Myocyte (in vitro differentiated cells): ENCODE measurements at regions not wholly inside any gene's neighbourhood (a gene's known extent, or its start where the extent isn't known, plus 50 kb on each side); places are given as distances from the start of the nearest gene placed in this dataset.

Experiments
- DNase-seq: peaks from one replicate; pipeline ENCODE4 v3.0.0-alpha.2; 2012; ENCODE audit warnings: low read depth

DNA sequence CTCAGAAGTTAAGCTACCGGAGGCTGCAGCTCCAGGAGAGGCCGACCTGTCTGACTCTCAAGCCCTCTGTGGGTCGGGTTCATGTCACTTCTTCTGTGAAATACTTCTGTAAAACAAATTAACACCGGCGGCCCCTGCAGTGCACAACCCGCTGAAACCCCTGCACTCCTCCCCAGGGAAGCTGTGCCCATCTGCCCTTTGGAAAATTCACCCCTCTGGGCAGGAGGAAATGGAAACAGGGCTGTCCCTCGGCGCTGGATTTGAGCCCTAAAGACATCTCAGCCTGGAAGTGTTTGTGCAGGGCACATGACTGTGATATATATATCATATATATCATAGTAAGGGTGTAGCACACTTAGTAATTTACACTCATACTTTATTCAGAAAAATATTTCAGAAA, 415.3 kb downstream of the IRS2 start:
- no peak for DNase-seq

DNA sequence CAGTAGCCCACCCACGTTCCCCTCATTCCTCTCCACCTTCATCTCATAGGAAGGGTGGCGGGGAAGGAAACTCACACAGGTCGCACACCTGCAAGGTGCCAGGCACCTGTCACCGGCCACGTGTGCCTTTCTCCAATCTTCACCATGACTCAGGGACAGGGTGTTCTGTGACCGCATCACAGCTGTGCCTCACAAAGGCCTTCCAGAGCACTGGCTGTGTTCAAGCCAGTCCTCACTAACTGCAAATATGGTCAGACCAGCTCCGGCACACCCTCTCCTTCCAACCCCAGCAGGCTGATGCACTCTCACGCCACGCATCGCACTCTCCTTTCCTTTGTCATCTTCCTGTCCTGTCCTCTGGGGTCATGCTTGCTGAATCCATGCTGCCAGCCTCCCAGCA, 415.9 kb downstream of the IRS2 start:
- DNase-seq = peak; percentile 27

DNA sequence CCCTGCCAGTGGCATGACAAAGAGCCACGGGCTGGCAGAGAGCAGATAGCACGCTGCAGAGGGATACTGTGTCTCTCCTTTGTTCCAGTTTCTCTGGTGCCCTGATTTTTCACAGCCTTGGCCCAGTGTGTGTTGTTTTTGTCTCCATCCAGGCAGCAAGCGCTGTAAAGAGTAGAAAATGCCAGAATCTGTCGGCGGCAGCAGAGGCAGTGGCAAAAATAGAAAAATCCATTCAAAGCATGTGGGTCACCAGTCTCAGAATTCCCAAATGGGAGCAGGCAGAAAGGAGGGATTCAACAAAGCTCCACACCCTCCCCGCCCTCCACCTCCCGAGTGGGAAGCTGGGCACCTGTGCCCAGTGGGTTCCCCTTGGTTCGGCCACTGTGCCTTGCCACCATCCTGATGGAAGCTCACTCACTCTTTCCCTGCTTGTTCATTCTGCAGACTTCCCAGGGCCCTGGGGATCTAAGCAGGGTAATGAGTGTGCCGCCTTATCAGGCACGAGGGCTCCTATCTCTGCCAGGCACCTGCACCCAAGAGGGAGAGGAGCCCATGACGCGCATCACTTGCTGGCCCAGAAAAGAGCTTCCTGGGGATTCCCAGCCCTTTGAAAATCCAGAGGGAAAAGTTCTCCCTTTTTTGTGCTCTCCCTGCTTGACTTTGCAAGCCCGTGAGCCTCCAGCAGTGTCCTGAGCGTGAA, 416.9 kb downstream of the IRS2 start:
- DNase-seq = no peak

DNA sequence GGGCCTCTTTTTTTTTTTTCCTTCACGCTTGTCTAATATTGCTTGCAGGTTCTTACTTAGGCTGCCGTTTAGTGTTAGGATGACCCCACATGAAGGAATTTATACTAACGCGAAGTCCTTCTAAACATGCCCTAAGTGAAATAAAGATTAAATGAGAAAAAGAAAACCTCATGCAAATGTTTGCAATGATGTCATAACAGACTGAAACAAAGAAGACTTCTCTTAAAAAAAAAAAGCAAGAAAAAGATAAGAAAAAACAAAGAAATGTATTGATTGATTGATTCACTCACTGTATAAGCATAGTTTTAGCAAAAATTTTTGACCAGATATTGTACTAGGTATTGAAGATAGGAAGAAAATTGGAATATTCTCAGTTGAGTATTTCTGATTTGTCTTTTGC, 418.2 kb downstream of the IRS2 start:
- no peak for DNase-seq

DNA sequence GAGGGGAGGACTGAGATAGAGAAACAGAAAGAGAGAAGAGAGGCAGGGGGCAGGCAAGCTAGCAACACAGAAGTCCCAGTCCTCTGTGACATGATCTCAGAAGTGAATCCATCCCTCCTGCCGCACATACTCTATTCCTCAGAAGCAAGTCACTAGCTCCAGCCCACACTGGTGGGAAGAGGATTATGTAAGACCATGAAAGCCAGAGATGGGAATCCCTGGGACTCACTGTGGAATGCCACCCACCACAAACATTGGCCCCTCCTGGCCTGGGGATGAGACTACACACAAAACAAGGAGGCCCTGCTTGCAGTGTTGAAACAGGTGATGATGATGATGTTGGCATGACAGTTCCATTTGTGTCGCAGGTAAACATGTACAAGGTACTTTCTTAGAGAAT, 419.9 kb downstream of the IRS2 start:
- peak; percentile 6 for DNase-seq

DNA sequence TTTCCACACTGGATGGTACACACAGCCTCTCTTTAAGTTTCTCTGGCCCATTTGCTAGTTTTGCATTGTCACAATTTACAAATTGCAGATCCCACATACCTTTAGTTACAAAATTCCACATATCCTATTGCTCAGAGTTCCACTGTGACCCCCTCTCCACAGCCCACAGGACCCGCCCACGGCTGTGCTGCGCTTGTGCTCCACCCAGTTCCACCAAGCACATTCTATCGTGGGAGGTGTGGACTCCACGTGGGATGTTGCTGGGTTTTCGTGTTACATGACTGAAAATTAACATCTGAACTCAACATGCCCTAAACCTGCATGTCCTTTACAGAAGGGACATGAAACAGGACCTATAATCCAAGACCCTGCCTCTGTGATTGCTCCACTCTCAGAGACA, 423.0 kb downstream of the IRS2 start:
- no peak for DNase-seq

DNA sequence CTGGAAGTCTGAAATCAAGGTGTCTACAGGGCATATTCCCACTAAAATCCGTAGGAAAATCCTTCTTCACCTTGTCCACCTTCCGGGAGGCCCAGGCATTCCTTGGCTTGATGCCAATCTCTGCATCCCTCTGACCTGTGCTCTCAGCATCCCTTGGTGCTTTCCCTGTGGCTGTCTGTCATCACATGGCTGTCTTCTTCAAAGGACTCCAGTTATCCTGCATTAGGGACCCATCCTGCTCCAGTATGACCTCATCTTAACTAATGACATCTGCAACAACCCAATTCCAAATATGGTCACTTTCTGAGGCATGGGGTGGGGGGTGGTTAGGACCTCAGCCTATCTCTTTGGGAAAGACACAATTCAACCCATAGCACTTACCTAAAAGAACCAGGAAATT, 423.8 kb downstream of the IRS2 start:
- DNase-seq = no peak

DNA sequence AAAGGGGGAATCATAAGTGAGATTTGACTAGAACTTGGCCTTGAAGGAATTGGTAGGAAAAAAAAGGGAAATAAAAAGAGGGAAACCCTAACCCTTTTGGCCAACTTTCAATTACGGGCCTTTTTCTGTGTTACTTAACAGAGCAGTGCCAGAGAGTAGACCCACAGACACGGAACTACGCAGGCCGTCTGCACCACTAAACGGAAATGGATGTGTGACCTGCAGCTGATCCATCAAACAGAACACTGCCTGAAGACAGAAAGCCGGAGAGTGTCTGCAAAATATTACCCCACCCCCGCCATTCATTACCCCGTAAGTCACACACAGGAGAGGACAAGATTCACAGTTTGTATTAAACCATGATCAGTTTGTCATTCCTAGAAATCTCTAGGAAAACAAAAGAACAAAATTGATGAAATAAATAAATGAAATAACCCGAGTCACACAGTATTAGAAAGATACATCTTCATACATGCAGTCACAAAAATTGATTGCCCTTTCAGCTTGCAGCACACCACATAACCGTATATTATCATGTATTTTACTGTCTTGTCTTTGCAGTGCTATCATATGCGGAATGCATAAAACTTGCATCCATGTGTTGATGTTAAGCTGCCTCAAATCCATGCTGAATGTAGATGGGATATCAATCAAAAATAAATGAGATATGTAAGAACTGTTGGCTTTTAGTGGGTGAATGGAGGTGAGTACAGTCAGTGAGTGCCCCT, 424.7 kb downstream of the IRS2 start:
- no peak for DNase-seq

DNA sequence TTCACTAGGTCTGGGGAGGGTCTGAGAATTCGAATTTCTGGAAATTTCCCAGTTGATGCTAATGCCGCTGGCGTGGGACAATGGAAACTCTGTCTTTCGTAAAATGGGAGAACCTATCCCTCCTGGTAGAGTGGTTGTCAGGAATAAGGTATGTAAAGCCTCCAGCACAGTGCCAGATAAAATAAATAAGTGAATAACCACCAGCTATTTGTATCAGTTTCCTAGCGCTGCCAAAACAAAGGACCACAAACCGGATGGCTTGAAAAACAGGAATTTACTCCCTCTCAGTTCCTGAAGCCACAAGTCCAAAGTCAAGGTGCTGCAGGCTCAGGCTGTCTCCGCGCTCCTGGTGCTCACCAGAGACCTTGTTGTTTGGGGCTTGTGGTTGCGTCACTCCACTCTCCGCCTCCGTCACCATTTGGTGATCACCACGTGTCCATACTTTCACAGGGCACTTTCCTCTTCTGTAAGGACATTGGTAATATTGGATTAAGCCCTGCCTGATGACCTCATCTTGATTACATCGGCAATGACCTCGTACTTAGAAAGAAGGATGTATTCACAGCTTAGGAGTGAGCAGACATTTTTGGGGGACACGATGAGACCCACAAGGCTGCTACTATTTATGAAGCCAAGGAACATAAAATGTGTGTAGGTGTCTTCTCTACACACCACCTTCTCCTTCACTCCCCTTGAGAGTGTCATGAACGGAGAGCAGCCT, 428.5 kb downstream of the IRS2 start:
- DNase-seq = no peak

DNA sequence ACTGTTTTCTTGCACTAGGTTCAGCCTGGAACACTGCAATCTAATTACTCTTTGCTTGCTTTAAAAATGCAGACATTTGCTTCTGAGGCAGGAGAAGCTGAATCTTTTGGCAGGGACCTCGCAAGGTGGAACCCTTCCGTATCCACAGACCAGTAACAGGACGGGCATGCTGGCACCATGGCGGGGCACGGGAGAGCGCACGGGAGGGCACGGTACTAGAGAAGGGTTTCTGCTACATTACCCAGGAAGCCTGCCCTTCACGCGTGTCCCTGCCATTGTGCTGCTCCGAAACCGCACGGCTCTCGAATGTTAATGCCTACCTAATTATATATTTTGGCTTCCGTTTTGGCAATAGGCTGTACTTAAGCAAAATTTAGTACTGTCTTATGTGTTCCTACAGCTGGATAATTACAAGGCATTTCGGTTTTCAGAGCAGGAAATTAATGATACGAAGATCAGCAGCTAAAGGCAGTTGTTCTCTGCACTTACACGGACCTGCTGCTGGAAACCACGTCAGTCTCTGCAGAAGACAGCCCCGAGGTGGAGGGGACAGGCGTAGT, 430.4 kb downstream of the IRS2 start:
- DNase-seq = no peak

DNA sequence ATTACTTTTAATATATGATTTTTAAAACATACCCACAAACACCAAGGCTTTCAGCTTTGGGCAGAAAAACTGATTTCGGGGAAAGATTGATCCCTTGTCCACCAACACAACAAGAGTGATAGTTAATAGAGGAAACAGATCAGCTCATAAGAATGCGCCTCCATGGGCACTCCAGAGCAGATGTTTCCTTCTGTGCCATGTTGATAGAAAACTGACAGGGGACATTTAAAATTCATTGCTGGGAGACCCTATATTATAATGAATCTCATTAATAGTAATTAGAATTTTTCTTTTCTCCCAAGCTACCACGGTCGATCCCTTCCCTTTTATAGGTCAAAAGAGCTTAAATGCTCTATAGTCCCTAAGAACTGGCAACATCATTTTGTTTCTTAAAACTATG, 431.2 kb downstream of the IRS2 start:
- DNase-seq = no peak

DNA sequence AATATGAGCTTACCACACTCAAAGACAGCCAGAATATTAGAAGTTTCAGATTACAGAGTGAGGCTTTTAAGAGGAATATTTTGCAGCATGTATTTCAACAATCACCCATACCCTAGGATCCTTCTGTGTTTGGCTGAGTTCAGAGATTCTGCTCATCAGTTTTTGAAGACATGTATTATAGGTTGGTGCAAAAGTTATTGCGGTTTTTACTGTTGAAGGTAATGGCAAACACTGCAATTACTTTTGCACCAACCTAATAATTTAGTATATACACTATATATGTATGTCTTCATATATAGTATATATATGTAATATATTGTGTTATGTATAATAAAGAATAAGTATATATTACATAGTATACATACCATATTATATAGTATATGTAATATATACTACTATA, 435.1 kb downstream of the IRS2 start:
- DNase-seq = no peak

DNA sequence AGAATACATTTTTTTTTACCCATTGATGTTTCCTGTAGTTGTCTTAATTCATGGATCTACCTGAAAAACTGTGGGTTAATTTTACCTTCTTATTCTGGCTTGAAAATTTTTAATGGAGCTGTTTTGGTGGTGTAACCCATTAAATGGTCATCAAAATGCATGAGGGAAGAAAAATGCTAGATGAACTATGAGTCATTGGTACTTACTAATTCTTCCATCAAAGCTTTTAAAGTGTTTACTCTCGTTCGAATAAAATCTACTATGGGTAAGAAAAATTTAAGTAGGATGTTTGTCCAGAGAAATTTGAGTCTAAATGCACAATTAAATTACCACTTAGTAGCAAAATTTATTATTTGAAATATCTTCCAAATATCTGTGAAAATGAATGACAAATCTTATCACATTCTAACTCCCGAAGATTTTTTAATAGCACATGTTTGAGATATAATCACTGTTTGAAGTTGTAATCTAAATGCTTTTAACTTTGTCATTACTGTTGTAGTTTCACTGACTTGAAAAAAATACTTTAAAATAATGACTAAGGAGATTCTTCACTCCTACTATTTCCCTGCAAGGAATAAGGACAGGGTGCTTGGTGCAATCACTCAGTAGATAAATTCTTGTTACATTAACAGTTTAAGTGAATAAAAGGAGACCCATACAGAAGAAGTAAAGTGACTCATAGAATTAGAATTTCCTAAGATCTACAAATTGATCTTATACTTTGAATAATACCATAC, 437.7 kb downstream of the IRS2 start:
- no peak for DNase-seq

DNA sequence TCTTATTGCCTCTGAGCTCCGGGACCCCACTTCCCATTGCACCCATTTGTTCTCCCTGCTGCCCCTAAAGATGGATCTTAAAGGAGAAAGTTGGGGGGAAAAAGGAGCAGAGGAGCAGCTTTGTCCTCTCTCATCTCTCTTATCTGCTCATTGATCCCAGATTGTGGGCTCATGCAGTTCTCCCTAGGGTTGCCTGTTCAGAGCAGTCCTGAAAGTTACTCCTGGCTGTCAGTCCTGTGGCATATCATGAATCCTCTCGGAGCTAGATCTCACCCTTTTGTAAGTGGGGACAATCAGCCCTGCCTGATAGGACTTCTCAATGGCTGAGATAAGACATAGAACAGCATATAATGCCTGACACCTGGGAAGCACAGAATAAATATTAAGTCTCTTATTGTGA, 440.3 kb downstream of the IRS2 start:
- DNase-seq = no peak

DNA sequence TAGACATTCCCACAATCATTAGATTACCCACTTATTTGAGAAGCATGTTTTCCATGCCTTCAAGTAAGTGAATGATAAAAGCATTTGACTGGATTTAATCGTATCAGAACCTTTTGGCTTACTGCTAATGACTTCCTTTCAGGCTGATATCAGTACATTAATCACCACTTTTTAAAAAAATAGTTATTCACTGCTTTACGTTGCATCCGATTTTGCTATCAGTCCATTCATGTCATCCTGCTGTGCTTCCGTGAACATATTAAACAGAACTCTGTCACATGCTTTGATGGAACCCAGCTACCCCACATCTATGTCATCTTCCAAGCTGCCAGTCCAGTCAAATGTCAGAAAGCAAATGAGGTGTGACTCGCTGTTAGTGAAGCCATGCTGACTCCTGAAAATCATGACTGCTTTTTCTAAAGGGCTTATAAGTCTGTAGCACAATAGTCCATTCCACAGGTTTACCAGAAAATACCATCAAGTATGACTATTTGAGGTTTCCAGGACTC, 440.9 kb downstream of the IRS2 start:
- no peak for DNase-seq

DNA sequence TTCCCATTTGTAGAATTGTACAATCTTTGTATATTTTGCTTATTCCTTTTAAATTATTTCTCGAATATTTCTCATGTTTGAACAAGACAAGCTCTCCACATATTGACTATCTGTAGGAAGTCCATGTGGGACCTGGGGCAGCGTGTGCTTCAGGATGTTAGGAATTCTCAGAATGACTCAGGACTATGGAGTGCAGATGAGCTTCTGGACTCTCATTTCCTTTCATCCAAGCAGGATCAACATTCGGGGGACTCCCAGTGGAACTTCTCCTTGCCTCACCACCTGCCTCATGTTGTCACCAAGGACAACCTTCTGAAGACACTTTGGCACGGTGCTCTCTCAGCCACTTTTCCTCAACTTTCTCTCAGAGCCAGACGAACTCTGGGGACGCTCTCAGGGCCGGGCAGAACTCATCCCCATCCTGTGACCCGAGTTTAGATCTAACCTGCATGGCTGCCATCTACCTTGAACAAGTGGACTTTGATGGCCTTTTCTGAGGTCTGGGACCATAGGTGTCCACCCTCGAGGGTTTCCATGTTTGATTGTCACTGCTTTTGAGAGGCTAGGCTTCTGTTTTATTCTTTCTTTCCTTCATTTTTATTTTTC, 441.7 kb downstream of the IRS2 start:
- DNase-seq = peak; percentile 55

DNA sequence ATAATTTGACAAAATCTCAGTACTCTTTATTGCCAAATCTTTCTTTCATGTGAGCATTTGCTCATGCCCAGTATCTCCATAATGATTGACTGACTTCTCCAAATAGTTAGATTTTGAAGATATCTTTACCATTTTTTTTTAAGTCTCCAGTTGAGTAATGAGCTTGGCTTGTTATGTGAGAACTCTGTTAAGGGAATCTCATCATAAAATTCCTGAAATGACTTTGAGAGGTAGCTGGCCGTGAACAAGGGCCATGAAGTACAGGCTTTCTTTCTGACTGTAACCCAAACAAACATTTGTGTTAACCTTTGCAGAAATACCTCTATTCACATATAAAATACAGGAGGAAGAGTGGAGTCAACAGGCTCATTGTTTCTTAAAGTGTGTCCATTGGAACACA, 449.7 kb downstream of the IRS2 start:
- peak; percentile 48 for DNase-seq

DNA sequence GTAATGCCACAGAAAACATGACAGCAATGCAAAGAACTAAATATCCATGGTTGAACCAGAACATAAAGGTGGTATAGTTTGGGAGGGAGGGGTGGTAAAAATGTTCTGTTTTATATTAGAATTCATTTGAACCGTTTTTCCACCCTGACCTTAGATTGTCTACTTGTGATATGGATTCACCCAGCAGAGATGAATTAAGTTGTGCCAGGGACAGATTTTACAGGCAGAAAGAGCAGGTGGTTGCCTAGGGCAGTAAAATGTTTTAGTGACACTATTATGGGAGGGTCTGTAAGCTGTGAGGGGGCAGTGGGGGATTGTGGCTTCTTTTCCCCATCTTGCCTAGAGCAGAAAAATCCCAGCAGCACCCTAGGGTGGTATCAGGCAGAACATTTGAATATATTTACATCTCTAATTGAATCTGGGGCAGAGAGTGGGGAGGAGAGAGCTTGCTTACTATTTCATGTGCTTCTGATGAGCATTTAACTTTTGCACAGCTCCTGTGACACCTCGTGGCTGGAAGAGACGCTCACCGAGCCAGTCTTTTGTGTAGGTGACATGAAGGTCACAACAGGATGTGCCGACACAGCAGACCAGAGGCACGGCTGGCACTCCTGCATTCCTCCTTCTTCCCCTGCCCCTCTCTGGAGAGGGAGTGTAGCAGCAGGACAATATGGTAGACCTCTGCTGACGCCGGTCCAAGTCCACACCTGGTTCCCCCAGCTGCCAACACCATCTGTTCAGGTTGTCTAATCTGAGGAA, 452.3 kb downstream of the IRS2 start:
- no peak for DNase-seq

DNA sequence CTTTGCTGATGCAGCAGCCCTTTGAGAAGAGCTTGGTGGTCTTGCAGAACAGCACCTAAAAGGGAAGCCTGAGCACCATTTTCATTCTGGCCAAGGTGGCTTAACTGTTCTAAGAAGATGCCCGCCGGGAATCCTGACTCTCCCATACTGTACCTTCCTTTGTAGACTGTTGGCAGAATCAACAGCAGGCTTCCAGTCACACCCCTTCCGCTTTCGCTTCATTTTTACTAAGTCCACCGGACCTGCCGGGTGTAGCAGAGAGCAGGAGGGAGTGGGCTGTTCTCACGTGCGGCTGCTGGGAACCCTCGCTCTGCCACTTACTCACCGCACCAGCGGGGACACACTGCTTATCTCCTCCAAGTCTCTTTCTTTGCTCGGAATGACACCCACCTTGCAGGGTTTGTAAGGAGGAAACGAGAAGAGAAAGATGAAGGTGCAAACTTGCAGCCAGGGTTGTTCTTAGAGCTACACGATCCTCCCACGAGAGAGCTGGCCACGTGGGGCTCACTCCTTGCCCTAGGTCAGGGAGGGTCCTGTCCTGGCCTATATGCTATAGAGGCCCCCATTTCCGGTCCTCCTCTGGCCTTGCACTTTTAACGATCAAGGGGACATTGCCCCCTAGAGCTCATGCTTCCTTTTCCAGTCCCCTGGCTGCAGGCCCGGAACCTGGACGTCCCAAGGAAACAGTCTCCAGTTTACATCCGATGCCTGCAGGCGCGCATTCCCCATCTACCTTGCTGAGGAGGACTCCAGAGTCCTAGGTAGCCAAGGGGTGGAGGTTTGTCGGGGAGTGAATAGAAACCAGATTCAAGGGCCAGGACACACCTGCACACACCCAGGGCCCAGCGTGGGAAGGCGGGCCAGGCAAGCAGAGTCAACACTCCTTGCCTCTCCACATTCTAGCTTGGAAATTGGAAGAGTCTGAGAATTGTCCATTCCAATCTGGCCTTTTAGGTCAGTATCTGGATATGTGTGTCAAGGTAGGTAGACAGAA, 453.6 kb downstream of the IRS2 start:
- no peak for DNase-seq
